ENCODE measurements at regions not wholly inside any gene's neighbourhood (a gene's known extent, or its start where the extent isn't known, plus 50 kb on each side); places are given as distances from the start of the nearest gene placed in this dataset.
A peak's percentile ranks its signal among the peaks of the same experiment; 100 is the strongest.

DNA sequence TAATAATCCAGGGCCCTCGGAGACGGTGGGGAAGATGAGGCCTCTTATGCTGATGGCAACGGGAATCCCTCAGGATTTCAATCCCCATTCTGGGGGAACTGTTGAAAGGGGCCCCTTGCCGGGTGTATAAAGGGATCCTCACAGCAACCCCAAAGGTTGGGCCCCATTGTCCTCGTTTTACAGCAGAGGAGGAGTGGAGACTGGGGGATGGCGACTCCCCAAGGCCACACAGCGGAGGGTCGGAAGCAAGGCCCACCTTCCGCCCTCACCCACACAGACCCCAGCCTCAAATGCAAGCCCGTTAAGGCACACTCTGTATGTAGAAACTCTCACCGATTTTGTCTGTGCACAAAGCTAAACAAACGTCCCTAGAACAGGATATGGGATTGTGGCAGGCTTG lies 327.9 kb upstream of the DIO3 start:
- no peak overlapping the region for H3K9ac ChIP-seq (ENCODE audit: low read depth in 2 of 2, low read length in 2 of 2)
- no peak for DNase-seq
- no peaks in the 10 kb centered on the region for H3K36me3 ChIP-seq
- H3K27ac ChIP-seq = no peak overlapping the region
- H3K27me3 ChIP-seq = no peaks in the 10 kb centered on the region
- TF ChIP-seq, protein P1, sequence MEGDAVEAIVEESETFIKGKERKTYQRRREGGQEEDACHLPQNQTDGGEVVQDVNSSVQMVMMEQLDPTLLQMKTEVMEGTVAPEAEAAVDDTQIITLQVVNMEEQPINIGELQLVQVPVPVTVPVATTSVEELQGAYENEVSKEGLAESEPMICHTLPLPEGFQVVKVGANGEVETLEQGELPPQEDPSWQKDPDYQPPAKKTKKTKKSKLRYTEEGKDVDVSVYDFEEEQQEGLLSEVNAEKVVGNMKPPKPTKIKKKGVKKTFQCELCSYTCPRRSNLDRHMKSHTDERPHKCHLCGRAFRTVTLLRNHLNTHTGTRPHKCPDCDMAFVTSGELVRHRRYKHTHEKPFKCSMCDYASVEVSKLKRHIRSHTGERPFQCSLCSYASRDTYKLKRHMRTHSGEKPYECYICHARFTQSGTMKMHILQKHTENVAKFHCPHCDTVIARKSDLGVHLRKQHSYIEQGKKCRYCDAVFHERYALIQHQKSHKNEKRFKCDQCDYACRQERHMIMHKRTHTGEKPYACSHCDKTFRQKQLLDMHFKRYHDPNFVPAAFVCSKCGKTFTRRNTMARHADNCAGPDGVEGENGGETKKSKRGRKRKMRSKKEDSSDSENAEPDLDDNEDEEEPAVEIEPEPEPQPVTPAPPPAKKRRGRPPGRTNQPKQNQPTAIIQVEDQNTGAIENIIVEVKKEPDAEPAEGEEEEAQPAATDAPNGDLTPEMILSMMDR (IDR thresholded peaks at IDR 0.05) = no peak
- no peak overlapping the region for H3K4me3 ChIP-seq
- H3K4me1 ChIP-seq = no peaks in the 10 kb centered on the region
- H3K9me3 ChIP-seq = no peaks in the 10 kb centered on the region
- intact Hi-C loops (cut with DNase I) = loop anchor here (5.0 kb wide), 1 partner anchor 381 kb away; no protein-coding TSS in a partner anchor

DNA sequence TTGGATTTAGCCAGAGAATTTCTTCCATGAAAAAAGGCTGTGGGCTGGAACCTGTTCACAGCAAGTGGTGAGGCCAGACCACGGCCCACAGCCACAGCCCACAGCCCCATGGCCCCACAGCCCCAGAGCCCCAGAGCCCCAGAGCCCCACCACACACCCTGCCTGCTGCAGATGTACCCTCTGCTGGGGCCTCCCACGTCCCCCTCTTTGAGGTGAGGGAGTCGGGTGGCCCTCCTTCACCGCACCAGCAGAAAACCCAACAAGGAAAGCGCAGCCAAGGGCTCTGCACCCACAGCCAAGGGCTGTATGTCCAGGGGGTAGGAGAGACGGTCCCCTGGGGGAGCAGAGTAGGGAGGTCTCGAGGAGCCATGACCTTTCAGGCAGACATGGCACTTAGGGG lies 327.5 kb upstream of the DIO3 start:
- TF ChIP-seq, protein P1 (IDR thresholded peaks at IDR 0.05) = no peak
- Histone ChIP-seq H3K27me3 (no peaks in the 10 kb centered on the region), H3K36me3 (no peaks in the 10 kb centered on the region), H3K4me3 (no peak overlapping the region), H3K9me3 (no peaks in the 10 kb centered on the region), H3K4me1 (no peaks in the 10 kb centered on the region), H3K9ac (ENCODE audit: low read depth in 2 of 2, low read length in 2 of 2) (no peak overlapping the region), H3K27ac (no peak overlapping the region)
- no peak for DNase-seq
- intact Hi-C loops (cut with DNase I) = loop anchor here (5.0 kb wide), 1 partner anchor 382 kb away; no protein-coding TSS in a partner anchor

DNA sequence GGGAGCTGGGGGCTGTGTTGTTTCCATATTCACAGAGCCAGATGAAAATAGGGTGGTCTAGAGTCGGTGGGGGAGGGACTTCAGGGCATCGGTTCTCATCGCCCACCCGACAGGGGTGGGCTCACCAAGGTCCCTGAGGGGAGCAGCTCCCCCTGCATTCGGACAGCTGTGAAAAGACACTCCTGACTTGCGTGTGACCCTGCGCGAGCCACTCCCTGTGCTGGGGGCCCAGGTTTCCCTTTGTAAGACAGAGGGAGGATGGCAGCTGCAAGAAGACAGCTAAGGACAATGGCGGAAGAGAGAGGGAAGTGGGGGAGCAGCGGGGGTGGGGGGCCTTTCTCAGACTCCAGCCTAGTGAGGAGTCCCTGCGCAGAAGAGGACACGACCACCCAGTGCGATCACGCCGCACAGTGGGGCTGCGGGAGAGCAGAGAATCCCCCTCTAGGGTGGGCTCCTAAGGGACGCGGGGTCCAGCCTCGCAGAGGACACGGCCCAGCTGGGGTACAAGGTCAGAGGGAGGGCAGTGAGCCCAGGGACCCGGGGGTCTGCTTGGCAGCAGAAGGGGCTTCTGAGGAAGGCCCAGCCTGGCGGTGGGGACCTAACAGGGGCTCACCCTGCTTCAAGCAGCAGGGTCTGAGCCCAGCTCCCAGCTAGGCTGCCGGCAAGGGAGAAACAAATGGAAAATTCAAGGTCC lies 326.9 kb upstream of the DIO3 start:
- Histone ChIP-seq H3K4me3 (no peak overlapping the region), H3K9ac (ENCODE audit: low read depth in 2 of 2, low read length in 2 of 2) (no peak overlapping the region), H3K27me3 (no peaks in the 10 kb centered on the region), H3K9me3 (no peaks in the 10 kb centered on the region), H3K27ac (no peak overlapping the region), H3K36me3 (no peaks in the 10 kb centered on the region), H3K4me1 (no peaks in the 10 kb centered on the region)
- TF ChIP-seq, protein P1 (IDR thresholded peaks at IDR 0.05) = no peak
- intact Hi-C loops (cut with DNase I) = loop anchor here (5.0 kb wide), 1 partner anchor 382 kb away; no protein-coding TSS in a partner anchor
- DNase-seq = no peak

DNA sequence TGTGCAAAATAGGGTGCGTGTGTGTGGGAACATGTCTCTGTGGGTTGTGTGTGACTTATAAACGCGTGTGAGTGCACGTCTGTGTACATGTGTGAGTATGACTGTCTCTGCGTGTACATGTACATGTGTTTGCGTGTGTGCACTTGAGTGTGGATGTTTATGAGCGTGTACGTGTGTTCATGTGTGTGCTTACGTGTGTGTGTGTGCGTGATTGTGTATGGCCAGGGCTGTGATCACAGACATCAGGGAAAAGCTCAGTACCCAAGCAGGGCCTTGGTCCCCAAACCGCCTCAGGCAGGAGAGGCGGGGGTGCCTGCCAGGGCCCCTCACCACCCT lies 326.3 kb upstream of the DIO3 start:
- Histone ChIP-seq H3K4me1 (no peaks in the 10 kb centered on the region), H3K36me3 (no peaks in the 10 kb centered on the region), H3K27ac (no peak overlapping the region), H3K4me3 (no peak overlapping the region), H3K9me3 (no peaks in the 10 kb centered on the region), H3K9ac (ENCODE audit: low read depth in 2 of 2, low read length in 2 of 2) (no peak overlapping the region), H3K27me3 (no peaks in the 10 kb centered on the region)
- intact Hi-C loops (cut with DNase I) = loop anchor here (5.0 kb wide), 1 partner anchor 383 kb away; no protein-coding TSS in a partner anchor
- TF ChIP-seq, protein P1 (IDR thresholded peaks at IDR 0.05) = no peak
- DNase-seq = no peak

DNA sequence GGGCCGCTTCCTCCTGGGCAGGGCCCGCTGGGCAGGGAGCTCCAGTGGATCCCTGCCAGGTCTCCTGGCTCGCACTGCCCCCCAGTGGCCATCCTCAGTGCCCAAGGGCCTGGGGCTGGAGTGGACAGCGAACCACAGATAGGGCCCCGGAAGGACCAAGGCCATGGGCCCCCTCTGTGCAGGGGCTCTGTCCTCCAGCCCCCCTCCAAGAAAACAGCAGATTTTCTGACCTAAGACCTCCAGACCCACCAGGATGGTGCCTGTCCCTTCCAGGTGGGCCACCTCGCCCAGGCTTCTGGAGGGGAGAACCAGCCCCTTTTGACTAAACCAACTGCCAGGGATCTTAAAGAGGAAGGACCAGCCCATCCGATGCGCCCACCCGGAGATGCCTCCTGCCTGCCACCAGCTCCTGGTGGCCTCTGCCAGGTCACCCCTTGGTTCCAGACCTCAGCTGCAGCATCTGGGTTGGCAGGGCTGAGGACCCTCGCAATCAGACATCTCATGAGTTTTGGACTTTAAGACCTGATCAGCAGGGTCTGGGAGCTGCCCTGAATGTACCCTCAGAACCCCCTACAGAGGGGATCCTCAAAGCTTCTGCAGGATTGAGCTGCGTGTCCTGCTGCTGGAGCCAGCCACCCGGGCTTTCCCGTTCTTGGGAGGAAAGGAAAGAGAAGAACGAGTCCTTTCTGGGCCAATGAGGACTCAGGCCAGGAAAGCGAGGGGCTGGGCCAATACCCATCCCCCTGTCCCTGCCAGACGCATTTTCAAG lies 325.8 kb upstream of the DIO3 start:
- H3K4me1 ChIP-seq = no peaks in the 10 kb centered on the region
- no peak overlapping the region for H3K4me3 ChIP-seq
- no peaks in the 10 kb centered on the region for H3K36me3 ChIP-seq
- peak; percentile 66 for DNase-seq
- H3K27me3 ChIP-seq = no peaks in the 10 kb centered on the region
- intact Hi-C loops (cut with DNase I) = no loop called here
- H3K9me3 ChIP-seq = no peaks in the 10 kb centered on the region
- H3K27ac ChIP-seq = no peak overlapping the region
- no peak overlapping the region for H3K9ac ChIP-seq (ENCODE audit: low read depth in 2 of 2, low read length in 2 of 2)
- TF ChIP-seq, protein P1 (IDR thresholded peaks at IDR 0.05) = peak; percentile 66

All from colonic mucosa (tissue), 4 donors.